ENCODE measurements at regions not wholly inside any gene's neighbourhood (a gene's known extent, or its start where the extent isn't known, plus 50 kb on each side); places are given as distances from the start of the nearest gene placed in this dataset.

- TF ChIP-seq CTCF (conservative IDR thresholded peaks at IDR 0.05) (no peak), ZFX (IDR thresholded peaks at IDR 0.05) (no peak)
These were observed 516.9 kb upstream of the GOLIM4 start for GRCh38 chr3:168612671-168613070.
